GM21576 (cell line): ENCODE measurements at regions not wholly inside any gene's neighbourhood (a gene's known extent, or its start where the extent isn't known, plus 50 kb on each side); places are given as distances from the start of the nearest gene placed in this dataset.

Experiments
- ATAC-seq: cut with Tn5 transposase; IDR thresholded peaks from one replicate; pipeline ENCODE4 v1.9.1; 2021; ENCODE audit warnings: mild to moderate bottlenecking, moderate library complexity; ENCODE audit not compliant: unreplicated experiment

DNA sequence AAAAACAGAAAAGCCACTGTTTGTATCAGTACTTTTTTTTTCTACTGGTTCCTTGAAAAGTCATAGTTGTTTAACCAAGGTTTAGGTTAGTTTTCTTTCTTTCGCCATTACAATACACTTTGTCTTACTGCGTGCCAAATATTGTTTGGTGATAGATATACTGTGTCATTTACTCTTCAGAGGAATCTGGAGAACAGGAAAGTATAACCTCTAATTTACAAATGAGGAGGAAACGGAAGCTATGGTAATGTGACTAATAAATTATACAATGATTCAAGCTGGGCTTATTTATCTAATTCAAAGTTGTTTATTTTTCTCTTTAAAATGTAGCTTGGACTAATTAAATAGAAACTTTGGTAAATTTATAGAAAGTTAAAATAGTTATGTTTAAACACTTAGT, 96.2 kb upstream of the ROBO2 start:
- ATAC-seq, result no peak

GRCh38 chr3:76949033-76949432, 90.9 kb upstream of the ROBO2 start:
- ATAC-seq, result no peak

DNA sequence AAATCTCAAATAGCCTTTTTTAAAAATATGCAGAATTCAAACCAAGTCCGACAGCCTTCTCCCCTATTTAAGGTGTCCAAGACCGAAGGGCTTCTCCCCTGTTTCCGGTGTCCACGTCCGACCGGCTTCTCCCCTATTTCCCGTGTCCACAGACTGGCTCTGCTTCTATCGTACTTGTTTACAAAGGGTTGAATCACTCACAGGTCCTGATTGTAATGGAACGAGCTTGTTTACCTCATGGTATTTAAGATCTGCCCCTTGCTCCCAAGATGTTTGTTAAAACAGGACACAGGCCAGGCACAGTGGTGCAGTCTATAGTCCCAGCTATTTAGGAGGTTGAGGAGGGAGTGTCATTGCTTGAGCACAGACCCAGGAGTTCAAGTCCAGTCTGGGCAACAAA, 90.4 kb upstream of the ROBO2 start:
- no peak for ATAC-seq

GRCh38 chr3:76950590-76950989, 89.3 kb upstream of the ROBO2 start:
- no peak for ATAC-seq

DNA sequence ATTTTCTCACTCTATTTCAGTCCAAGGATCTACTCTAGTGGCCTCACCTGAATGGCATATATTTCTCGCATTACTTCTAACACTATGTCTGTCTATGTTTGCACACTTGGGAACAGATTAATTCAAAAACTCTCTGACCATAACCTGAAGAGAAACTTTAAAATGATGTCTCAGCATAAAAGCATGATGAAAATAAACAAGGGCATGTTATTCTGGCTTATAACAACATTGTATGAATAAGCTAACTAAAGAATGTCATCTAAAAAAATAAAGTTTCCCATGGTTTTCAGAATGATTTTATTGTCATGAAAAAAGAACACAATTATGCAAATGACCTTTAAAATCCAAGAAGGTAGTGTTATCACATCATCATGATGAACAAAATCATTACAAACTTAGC, 85.5 kb upstream of the ROBO2 start:
- no peak for ATAC-seq

- ATAC-seq, result no peak
Observed at GRCh38 chr3:76958274-76958673, 81.6 kb upstream of the ROBO2 start.

GRCh38 chr3:76958861-76959260, 81.0 kb upstream of the ROBO2 start:
- no peak for ATAC-seq

DNA sequence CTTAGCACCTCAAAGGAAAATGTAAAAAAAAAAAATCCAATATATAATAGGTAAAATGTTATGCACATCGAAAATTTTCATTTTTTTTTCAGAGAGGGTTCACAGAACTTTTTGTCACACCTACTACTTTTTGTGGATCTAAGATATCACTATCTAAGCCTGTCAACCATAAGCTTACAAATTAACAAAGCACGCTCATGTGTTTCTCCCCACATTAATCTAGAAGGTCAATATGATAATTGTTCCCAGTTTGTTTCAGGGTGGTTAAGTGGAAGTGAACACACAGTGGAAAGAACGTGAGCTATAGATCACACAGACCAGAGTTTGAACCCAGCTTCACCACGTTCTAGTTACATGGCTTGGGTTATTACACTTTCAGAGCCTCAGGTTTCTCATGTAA, 78.6 kb upstream of the ROBO2 start:
- no peak for ATAC-seq

- no peak for ATAC-seq
Observed at GRCh38 chr3:76965122-76965725, 74.7 kb upstream of the ROBO2 start.

DNA sequence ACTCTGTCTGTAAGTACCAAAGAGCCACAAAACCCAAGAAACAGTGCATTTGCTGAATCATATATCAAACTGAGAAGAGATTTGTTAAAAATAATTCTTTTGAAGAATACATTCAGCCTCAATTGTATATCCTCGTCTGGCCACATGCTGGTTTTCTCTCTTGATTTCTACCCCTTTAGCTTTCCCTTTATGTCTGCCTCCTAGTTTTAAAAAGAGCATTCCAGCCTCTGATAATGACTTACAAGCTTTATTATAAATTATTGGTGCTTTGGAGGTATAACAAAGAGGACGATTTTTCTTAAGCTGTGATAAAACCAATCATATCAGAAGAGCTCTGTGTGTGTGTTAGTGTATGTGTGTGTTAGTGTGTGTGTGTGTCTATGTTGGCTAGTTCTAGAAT, 70.4 kb upstream of the ROBO2 start:
- ATAC-seq, result no peak

GRCh38 chr3:76969996-76970615, 69.8 kb upstream of the ROBO2 start:
- no peak for ATAC-seq

- ATAC-seq, result no peak
Observed at GRCh38 chr3:76972624-76973296, 67.1 kb upstream of the ROBO2 start.

- no peak for ATAC-seq
Observed at GRCh38 chr3:76976996-76977395, 62.9 kb upstream of the ROBO2 start.

DNA sequence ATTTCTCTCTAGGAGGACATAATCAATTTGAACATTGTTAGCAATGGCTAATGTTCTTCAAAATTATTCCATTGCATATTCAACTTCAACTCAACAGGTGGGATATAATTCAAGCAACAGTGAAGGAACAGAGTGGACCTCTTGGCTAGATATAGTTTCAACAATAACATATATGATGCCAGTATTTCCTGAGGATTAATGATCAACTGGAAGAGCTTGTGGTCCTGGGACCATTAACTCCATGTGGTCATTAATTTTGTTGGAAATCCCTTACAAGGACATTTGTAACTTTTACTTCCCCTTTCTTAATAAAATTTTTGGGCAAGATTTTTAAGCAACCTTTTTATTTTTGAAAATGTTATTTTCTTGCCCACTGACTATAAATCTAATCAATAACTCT, 54.3 kb upstream of the ROBO2 start:
- no peak for ATAC-seq

DNA sequence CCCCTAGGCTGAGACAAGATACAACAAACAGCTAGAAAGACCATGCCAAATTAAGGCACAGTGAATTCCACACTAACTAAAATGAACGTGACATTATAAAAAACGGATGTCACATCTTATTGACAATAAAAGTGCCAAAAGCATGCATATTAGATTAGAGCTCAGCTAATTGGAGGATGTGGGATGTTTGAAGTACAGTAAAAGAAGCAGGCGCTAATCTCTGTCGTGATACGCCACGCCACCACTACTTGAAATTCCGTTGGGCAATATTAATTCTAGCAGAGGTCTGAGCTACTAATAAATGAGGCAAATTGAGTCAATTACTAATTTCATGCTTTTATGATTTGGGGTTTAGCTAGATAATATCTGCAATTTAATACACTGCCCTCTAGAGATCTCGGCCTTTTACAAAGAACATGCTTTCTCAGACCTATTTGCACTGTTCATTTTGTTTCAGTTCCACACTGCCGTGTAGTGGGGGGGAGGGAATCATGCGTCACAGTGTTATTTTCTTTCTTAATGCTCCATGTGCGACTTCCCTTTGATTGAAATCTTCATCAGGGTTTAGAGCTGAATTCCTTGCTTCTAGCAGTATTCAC, 52.9 kb upstream of the ROBO2 start:
- ATAC-seq, result no peak
